Stomach smooth muscle (tissue), 2 donors: ENCODE measurements at regions not wholly inside any gene's neighbourhood (a gene's known extent, or its start where the extent isn't known, plus 50 kb on each side); places are given as distances from the start of the nearest gene placed in this dataset.

Experiments used
- H3K27ac ChIP-seq: one replicate; pipeline ENCODE4 v1.7.0; 2013; ENCODE audit warnings: mild to moderate bottlenecking, low read length, inconsistent platforms
- H3K27me3 ChIP-seq, 2 donors: one replicate each; pipeline ENCODE4 v1.7.0; 2013; ENCODE audit warnings: low read length in 2 of 2; ENCODE audit not compliant: insufficient read depth in 2 of 2, control insufficient read depth in 1 of 2
- H3K36me3 ChIP-seq, 2 donors: one replicate each; pipeline ENCODE4 v1.7.0; 2013; ENCODE audit warnings: low read length in 2 of 2; ENCODE audit not compliant: control insufficient read depth in 2 of 2, insufficient read depth in 2 of 2
- H3K4me1 ChIP-seq: one replicate; pipeline ENCODE4 v1.7.0; 2013; ENCODE audit warnings: low read length; ENCODE audit not compliant: control insufficient read depth, insufficient read depth
- H3K4me3 ChIP-seq, 2 donors: one replicate each; pipeline ENCODE4 v1.7.0; 2013; ENCODE audit warnings: low read length in 2 of 2
- H3K9ac ChIP-seq, 2 donors: one replicate each; pipeline ENCODE4 v1.7.0; 2013; ENCODE audit warnings: low read length in 2 of 2, mild to moderate bottlenecking in 1 of 2
- H3K9me3 ChIP-seq, 2 donors: one replicate each; pipeline ENCODE4 v1.7.0; 2013; ENCODE audit warnings: low read length in 2 of 2; ENCODE audit not compliant: control insufficient read depth in 2 of 2
- donor health status: healthy.
- donor health status: Pancreatic carcinoma.

DNA sequence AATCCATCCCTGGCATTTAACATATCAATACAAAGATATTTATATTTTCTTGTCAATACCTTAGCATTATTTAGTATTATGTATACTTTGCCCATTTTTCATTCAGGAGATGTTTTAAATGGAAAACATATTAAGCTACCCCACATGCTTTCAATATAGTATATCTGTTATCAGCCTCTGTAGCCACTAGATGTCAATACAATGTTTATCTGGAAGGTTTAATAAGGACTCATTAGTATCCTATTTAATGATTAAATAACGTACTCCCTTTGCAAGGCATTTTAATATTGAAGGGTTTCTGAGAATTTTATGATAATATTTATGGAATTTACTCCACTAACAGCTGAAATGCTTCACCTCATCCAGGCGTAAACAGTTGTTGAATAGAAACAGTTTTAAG is 329.5 kb upstream of the ADGRL2 start:
- Histone ChIP-seq H3K9ac (no peak overlapping the region), H3K27me3 (no peaks in the 10 kb centered on the region), H3K36me3 (no peaks in the 10 kb centered on the region), H3K9me3 (no peaks in the 10 kb centered on the region), H3K4me1 (no peaks in the 10 kb centered on the region), H3K4me3 (no peak overlapping the region), H3K27ac (no peak overlapping the region)

DNA sequence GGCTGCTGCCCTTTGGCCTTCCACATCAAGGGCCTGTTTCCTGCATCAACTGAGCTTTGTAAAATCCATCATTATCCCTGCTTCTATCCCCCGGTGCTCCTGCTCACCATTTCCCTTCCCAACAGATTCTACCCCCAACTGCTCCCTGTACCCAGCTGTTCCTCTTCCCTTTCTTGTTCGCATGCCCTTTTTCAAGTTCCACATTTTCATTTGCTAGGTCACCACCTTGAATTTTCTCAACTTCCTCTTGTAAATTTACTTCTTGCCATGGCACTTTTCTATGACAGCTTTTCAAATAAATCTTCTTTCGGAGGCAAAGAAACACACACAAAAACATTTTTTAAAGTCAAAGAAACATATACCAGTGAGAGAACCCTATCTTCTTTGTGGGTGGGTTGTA is 330.5 kb upstream of the ADGRL2 start:
- Histone ChIP-seq H3K4me3 (no peak overlapping the region), H3K9ac (no peak overlapping the region), H3K9me3 (no peaks in the 10 kb centered on the region), H3K27me3 (no peaks in the 10 kb centered on the region), H3K27ac (no peak overlapping the region), H3K4me1 (no peaks in the 10 kb centered on the region), H3K36me3 (no peaks in the 10 kb centered on the region)

- Histone ChIP-seq H3K36me3 (no peaks in the 10 kb centered on the region), H3K27me3 (no peaks in the 10 kb centered on the region)
These were observed 333.4 kb upstream of the ADGRL2 start for GRCh38 chr1:81467383-81467782.

GRCh38 chr1:81466961-81467360 is 333.8 kb upstream of the ADGRL2 start:
- Histone ChIP-seq H3K27ac (no peak overlapping the region), H3K9ac (no peak overlapping the region), H3K27me3 (no peaks in the 10 kb centered on the region), H3K4me3 (no peak overlapping the region), H3K9me3 (no peaks in the 10 kb centered on the region), H3K4me1 (no peaks in the 10 kb centered on the region), H3K36me3 (no peaks in the 10 kb centered on the region)

More at GRCh38 chr1:81467383-81467782, 333.4 kb upstream of the ADGRL2 start:
- no peaks in the 10 kb centered on the region for H3K9me3 ChIP-seq
- H3K4me3 ChIP-seq = no peak overlapping the region
- no peak overlapping the region for H3K27ac ChIP-seq
- no peaks in the 10 kb centered on the region for H3K4me1 ChIP-seq
- no peak overlapping the region for H3K9ac ChIP-seq

DNA sequence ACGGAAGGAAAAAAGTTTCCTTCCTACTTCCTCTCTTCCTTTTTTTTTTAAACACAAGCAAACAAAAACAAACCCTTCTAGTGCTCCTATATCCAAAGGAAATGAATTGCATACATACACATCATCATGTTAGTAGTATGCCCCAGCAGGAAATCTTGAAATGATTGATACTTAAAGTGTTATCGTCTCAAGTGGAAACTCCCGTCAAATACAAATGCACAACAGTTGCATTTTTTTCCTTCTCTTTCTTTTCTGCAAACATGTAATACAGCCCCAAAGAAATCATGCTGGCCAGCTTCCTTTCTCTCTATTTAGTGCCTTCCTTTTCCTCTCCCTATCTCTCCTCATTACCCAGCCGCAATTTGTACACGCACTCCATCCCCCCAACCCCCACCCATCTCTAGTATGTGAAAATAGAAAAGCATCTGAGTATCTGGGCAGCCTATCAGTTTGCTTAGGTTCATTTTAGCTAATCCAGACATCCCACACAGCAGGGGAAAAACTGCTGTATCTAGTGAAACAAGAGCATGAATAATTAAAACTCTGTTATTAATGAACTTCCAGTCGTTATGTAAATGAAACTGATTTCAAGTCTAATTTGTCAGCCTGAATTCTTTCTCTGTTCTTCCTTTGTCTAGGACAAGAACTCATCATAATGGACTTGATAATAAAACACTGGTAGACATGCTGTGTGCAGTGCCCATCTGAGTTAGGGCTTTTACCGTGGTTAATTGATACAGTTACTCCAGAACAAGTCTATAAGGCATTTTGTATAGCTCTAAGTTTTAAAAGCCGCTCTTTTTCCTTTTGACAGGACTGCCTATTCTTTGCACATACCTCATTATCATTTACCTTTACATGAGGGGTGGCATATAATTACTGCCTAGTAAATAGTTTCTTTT is 336.5 kb upstream of the ADGRL2 start:
- no peak overlapping the region for H3K27ac ChIP-seq
- H3K4me1 ChIP-seq = no peaks in the 10 kb centered on the region
- H3K27me3 ChIP-seq = no peaks in the 10 kb centered on the region
- no peaks in the 10 kb centered on the region for H3K9me3 ChIP-seq
- no peak overlapping the region for H3K4me3 ChIP-seq
- H3K9ac ChIP-seq = no peak overlapping the region
- no peaks in the 10 kb centered on the region for H3K36me3 ChIP-seq

- no peak overlapping the region for H3K27ac ChIP-seq
These were observed 341.7 kb upstream of the ADGRL2 start for GRCh38 chr1:81459043-81459442.

GRCh38 chr1:81458186-81458585 is 342.5 kb upstream of the ADGRL2 start:
- no peaks in the 10 kb centered on the region for H3K27me3 ChIP-seq
- no peak overlapping the region for H3K4me3 ChIP-seq

More at GRCh38 chr1:81459043-81459442, 341.7 kb upstream of the ADGRL2 start:
- Histone ChIP-seq H3K4me3 (no peak overlapping the region), H3K9ac (no peak overlapping the region), H3K9me3 (no peaks in the 10 kb centered on the region), H3K27me3 (no peaks in the 10 kb centered on the region), H3K4me1 (no peaks in the 10 kb centered on the region), H3K36me3 (no peaks in the 10 kb centered on the region)

DNA sequence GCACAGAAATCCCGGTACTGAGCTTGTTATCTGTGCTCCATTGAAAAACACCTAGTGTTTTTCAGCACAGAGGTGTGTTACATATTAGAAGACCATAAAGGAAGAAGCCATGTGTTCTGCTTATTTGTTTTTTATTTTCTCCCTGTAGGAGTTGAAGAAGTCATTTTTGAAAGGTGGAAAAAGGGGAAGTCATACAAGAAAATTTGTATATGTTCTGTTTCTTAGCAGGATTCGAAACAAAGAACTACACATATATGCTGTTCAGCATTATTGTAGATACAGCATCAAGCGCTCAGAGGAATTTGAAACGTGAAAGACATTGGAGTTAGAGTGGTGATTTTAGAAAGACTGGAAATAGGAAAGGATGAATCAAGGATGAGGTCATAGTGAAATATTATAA is 345.3 kb upstream of the ADGRL2 start:
- Histone ChIP-seq H3K9ac (no peak overlapping the region), H3K9me3 (no peaks in the 10 kb centered on the region), H3K4me3 (no peak overlapping the region), H3K36me3 (no peaks in the 10 kb centered on the region), H3K27me3 (no peaks in the 10 kb centered on the region), H3K4me1 (no peaks in the 10 kb centered on the region), H3K27ac (no peak overlapping the region)

More at GRCh38 chr1:81458186-81458585, 342.5 kb upstream of the ADGRL2 start:
- H3K4me1 ChIP-seq = no peaks in the 10 kb centered on the region
- no peaks in the 10 kb centered on the region for H3K9me3 ChIP-seq
- no peak overlapping the region for H3K27ac ChIP-seq
- no peaks in the 10 kb centered on the region for H3K36me3 ChIP-seq
- H3K9ac ChIP-seq = no peak overlapping the region

DNA sequence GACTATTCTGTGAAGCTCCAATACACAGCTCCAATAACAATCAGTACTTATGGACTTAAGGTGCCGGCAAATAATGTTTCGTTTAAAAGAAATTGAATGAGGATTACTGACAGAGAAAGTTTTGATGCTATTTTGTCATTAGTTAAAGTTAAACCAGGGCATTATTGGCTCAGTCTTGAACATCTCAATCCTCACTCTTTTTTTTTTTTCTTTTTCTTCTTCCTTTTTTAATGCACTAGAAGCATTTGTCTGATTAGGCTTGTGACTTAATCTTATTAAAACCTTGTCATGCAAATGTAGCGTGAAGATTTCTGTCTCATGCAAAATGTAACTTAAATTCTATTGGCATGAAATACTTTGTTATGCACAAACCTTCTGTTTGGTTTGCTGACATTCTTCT is 346.8 kb upstream of the ADGRL2 start:
- H3K4me3 ChIP-seq = no peak overlapping the region
- no peaks in the 10 kb centered on the region for H3K36me3 ChIP-seq
- no peak overlapping the region for H3K27ac ChIP-seq
- H3K4me1 ChIP-seq = no peaks in the 10 kb centered on the region
- no peak overlapping the region for H3K9ac ChIP-seq
- no peaks in the 10 kb centered on the region for H3K27me3 ChIP-seq
- H3K9me3 ChIP-seq = no peaks in the 10 kb centered on the region

GRCh38 chr1:81453367-81453703 is 347.4 kb upstream of the ADGRL2 start:
- Histone ChIP-seq H3K9ac (no peak overlapping the region), H3K36me3 (no peaks in the 10 kb centered on the region), H3K27me3 (no peaks in the 10 kb centered on the region), H3K27ac (no peak overlapping the region), H3K4me1 (no peaks in the 10 kb centered on the region), H3K4me3 (no peak overlapping the region), H3K9me3 (no peaks in the 10 kb centered on the region)

- H3K9ac ChIP-seq = no peak overlapping the region
- H3K27me3 ChIP-seq = no peaks in the 10 kb centered on the region
- no peaks in the 10 kb centered on the region for H3K36me3 ChIP-seq
- H3K4me3 ChIP-seq = no peak overlapping the region
- no peaks in the 10 kb centered on the region for H3K9me3 ChIP-seq
- no peaks in the 10 kb centered on the region for H3K4me1 ChIP-seq
- H3K27ac ChIP-seq = no peak overlapping the region
These were observed 347.9 kb upstream of the ADGRL2 start for GRCh38 chr1:81452693-81453366.
